HCT116 (cell line): ENCODE measurements at regions not wholly inside any gene's neighbourhood (a gene's known extent, or its start where the extent isn't known, plus 50 kb on each side); places are given as distances from the start of the nearest gene placed in this dataset.

Source experiments
- ATAC-seq: fragments of 200-7000 bp; cut with Tn5 transposase; 2 replicates; pipeline ENCODE4 v1.9.1; 2020; ENCODE audit warnings: mild to moderate bottlenecking, moderate library complexity
- BruUV-seq: library from RNA; stranded (reverse); fragments of 400-500 nt; replicated peaks from 2 replicates; lab custom pipeline; 2021; lab: Mats Ljungman, UMichigan
- CTCF ChIA-PET: fragments of 300-600 bp; sonication (Branson Sonifier 250); formaldehyde crosslinking; loops from one replicate; lab custom pipeline; 2021; ENCODE audit warnings: antibody characterized with exemption; lab: Charles Lee
- POLR2A ChIA-PET: fragments of 300-600, 350-600 bp; sonication (Branson Sonifier 250); formaldehyde crosslinking; loops from one replicate; lab custom pipeline; 2021; ENCODE audit warnings: antibody characterized with exemption; lab: Charles Lee
- RAD21 ChIA-PET, 2 experiments: fragments of 300-600 bp; sonication (Branson Sonifier 250); formaldehyde crosslinking; loops; one replicate each; lab custom pipeline; 2023; ENCODE audit warnings: low total read pairs in 2 of 2; ENCODE audit not compliant: uncharacterized antibody in 2 of 2, unreplicated experiment in 2 of 2, low non-redundant PET in 1 of 2; lab: Charles Lee
- DNase-seq: peaks from one replicate; pipeline ENCODE4 v3.0.0-alpha.2; 2010; ENCODE audit warnings: low read depth, low spot score
- H2AFZ ChIP-seq: fragments of 200-600 bp; shearing (Covaris generic), sonication (generic); 2 replicates; pipeline ENCODE4 v1.6.1; 2017; ENCODE audit warnings: low read depth, mixed run types, mixed read lengths, antibody characterized with exemption, low read length; ENCODE audit not compliant: poor library complexity, severe bottlenecking
- H3K27ac ChIP-seq: 2 replicates; pipeline ENCODE4 v1.5.1; 2012; ENCODE audit warnings: low read depth, low read length
- H3K27me3 ChIP-seq: fragments of 200-600 bp; sonication (generic); 2 replicates; pipeline ENCODE4 v1.6.1; 2016; ENCODE audit warnings: mixed run types, low read length, mixed read lengths; ENCODE audit not compliant: insufficient read depth
- H3K36me3 ChIP-seq, 2 experiments: fragments of 200-500 bp in 1 of 2; fragments of 200-600 bp in 1 of 2; sonication (Bioruptor generic) in 1 of 2; sonication (generic) in 1 of 2; 2 replicates each; pipeline versions ENCODE4 v1.5.1 to v1.6.1; 2014 to 2016; ENCODE audit warnings: low read length in 2 of 2, inconsistent platforms in 1 of 2, mixed read lengths in 1 of 2, mixed run types in 1 of 2; ENCODE audit not compliant: insufficient read depth in 2 of 2, control insufficient read depth in 1 of 2
- H3K4me1 ChIP-seq, 2 experiments: fragments of 200-600 bp in 1 of 2; sonication (generic) in 1 of 2; 2 replicates each; pipeline versions ENCODE4 v1.5.1 to v1.6.1; 2012 to 2017; ENCODE audit warnings: low read length in 2 of 2, inconsistent platforms in 1 of 2, mild to moderate bottlenecking in 1 of 2, mixed read lengths in 1 of 2, mixed run types in 1 of 2, moderate library complexity in 1 of 2; ENCODE audit not compliant: insufficient read depth in 2 of 2, control insufficient read depth in 1 of 2
- H3K4me2 ChIP-seq: fragments of 200-600 bp; sonication (generic); 2 replicates; pipeline ENCODE4 v1.6.1; 2017; ENCODE audit warnings: mixed run types, low read length, mixed read lengths
- H3K4me3 ChIP-seq, 2 experiments: fragments of 200-600 bp in 1 of 2; sonication (generic) in 1 of 2; replicated peaks in 1 of 2; 2 replicates each; pipeline ENCODE4 v1.5.1; 2011 to 2016; ENCODE audit warnings: low read length in 2 of 2, control low read depth in 1 of 2, low read depth in 1 of 2, mild to moderate bottlenecking in 1 of 2, mixed read lengths in 1 of 2, mixed run types in 1 of 2
- H3K79me2 ChIP-seq: fragments of 200-600 bp; sonication (generic); 2 replicates; pipeline ENCODE4 v1.6.1; 2017; ENCODE audit warnings: mild to moderate bottlenecking, mixed run types, low read length, moderate library complexity, mixed read lengths; ENCODE audit not compliant: insufficient read depth
- H3K9ac ChIP-seq: fragments of 200-600 bp; sonication (generic); 2 replicates; pipeline ENCODE4 v1.6.1; 2016; ENCODE audit warnings: low read length, mixed read lengths
- H3K9me2 ChIP-seq: fragments of 200-600 bp; sonication (generic), shearing (Covaris generic); 2 replicates; pipeline ENCODE4 v1.6.1; 2017; ENCODE audit warnings: mixed run types, mild to moderate bottlenecking, moderate library complexity; ENCODE audit not compliant: insufficient read depth
- H3K9me3 ChIP-seq, 2 experiments: fragments of 200-500 bp in 1 of 2; fragments of 200-600 bp in 1 of 2; sonication (Bioruptor generic) in 1 of 2; sonication (generic) in 1 of 2; 2 replicates each; pipeline ENCODE4 v1.6.1; 2014 to 2017; ENCODE audit warnings: low read length in 2 of 2, mixed read lengths in 2 of 2, inconsistent platforms in 1 of 2, low read depth in 1 of 2, mild to moderate bottlenecking in 1 of 2, mixed run types in 1 of 2, moderate library complexity in 1 of 2; ENCODE audit not compliant: control insufficient read depth in 1 of 2, insufficient read depth in 1 of 2
- H4K20me1 ChIP-seq: fragments of 200-600 bp; sonication (generic), shearing (Covaris generic); 2 replicates; pipeline ENCODE4 v1.6.1; 2017; ENCODE audit warnings: mixed run types, mild to moderate bottlenecking, moderate library complexity; ENCODE audit not compliant: insufficient read depth
- CEBPB ChIP-seq: IDR thresholded peaks from 2 replicates; pipeline ENCODE4 v1.6.1; 2012; ENCODE audit warnings: low read depth
- EGR1 ChIP-seq: IDR thresholded peaks from 2 replicates; pipeline ENCODE4 v1.6.1; 2012; ENCODE audit warnings: low read depth
- ELF1 ChIP-seq: IDR thresholded peaks from 2 replicates; pipeline ENCODE4 v1.6.1; 2012; ENCODE audit warnings: low read depth, borderline replicate concordance
- EZH2phosphoT487 ChIP-seq: fragments of 200-600 bp; IDR thresholded peaks from 2 replicates; pipeline ENCODE4 v1.6.1; 2018; ENCODE audit warnings: antibody characterized with exemption, borderline replicate concordance
- JUND ChIP-seq: IDR thresholded peaks from 2 replicates; pipeline ENCODE4 v1.6.1; 2012
- POLR2A ChIP-seq: IDR thresholded peaks from 2 replicates; pipeline ENCODE4 v1.7.0; 2011; ENCODE audit warnings: borderline replicate concordance; ENCODE audit not compliant: insufficient read depth, insufficient read length; ENCODE audit errors: extremely low read depth
- POLR2AphosphoS5 ChIP-seq: IDR thresholded peaks from 2 replicates; pipeline ENCODE4 v1.6.1; 2011; ENCODE audit warnings: mild to moderate bottlenecking, low read depth, low read length, moderate library complexity
- RAD21 ChIP-seq: IDR thresholded peaks from 2 replicates; pipeline ENCODE4 v1.6.1; 2012; ENCODE audit warnings: low read depth, mild to moderate bottlenecking
- TCF7L2 ChIP-seq: IDR thresholded peaks from 2 replicates; pipeline ENCODE4 v1.7.0; 2011; ENCODE audit warnings: borderline replicate concordance, inconsistent platforms; ENCODE audit not compliant: insufficient read depth, insufficient read length; ENCODE audit errors: extremely low read depth
- ZNF274 ChIP-seq: fragments of 200-500 bp; sonication (Bioruptor generic); IDR thresholded peaks from 2 replicates; pipeline ENCODE4 v1.6.1; 2014; ENCODE audit warnings: mild to moderate bottlenecking, low read depth, low read length, inconsistent platforms
- intact Hi-C: fragments of 100-400 bp; cut with micrococcal nuclease; formaldehyde crosslinking; loops from 2 replicates; pipeline ENCODE4 v1.10.0; 2022
- TF ChIP-seq, protein P1 (sequence below): IDR thresholded peaks from 2 replicates; pipeline ENCODE4 v1.6.1; 2012
- TF ChIP-seq, protein P2 (sequence below), 3 experiments: fragments of 200-600 bp in 1 of 3; sonication (generic) in 1 of 3; IDR thresholded peaks in 2 of 3; conservative IDR thresholded peaks in 1 of 3; 2 replicates each; pipeline ENCODE4 v1.5.1; 2012 to 2017; ENCODE audit warnings: low read depth in 2 of 3, low read length in 2 of 3, antibody characterized with exemption in 1 of 3, borderline replicate concordance in 1 of 3, control low read depth in 1 of 3, mild to moderate bottlenecking in 1 of 3, mixed read lengths in 1 of 3, mixed run types in 1 of 3, moderate library complexity in 1 of 3; ENCODE audit not compliant: insufficient read depth in 1 of 3
- TF ChIP-seq, protein P3 (sequence below): IDR thresholded peaks from 2 replicates; pipeline ENCODE4 v1.6.1; 2012; ENCODE audit warnings: low read depth

DNA sequence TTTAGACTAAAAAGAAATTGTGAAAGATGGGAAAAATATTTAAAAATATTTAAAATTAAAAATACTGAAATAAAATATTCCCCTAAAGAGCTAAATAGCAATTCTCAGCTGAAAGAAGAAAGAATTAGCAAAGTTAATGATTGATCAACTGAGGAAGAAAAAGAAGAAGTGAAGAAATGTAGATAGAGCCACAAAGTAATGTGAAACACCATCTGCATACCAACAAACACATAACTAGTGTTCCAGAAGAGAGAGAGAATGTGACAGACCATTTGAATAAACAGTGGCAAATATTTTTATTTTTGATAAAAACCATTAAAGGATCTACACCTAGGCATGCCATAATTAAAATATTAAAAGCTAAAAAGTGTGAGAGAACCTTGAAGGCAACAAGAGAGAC lies 784.5 kb upstream of the ZWINT start:
- H3K36me3 ChIP-seq: no peaks in the 10 kb centered on the region
- no peaks in the 10 kb centered on the region for H3K27me3 ChIP-seq
- BruUV-seq: no TSS peak
- H3K9me2 ChIP-seq: no peaks in the 10 kb centered on the region
- TF ChIP-seq CEBPB (no peak), EZH2phosphoT487 (no peak), ZNF274 (no peak), POLR2A (no peak), ELF1 (no peak), RAD21 (no peak), TCF7L2 (no peak), POLR2AphosphoS5 (no peak), JUND (no peak), EGR1 (no peak)
- TF ChIP-seq, protein P1, sequence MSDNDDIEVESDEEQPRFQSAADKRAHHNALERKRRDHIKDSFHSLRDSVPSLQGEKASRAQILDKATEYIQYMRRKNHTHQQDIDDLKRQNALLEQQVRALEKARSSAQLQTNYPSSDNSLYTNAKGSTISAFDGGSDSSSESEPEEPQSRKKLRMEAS: no peak
- TF ChIP-seq, protein P2, sequence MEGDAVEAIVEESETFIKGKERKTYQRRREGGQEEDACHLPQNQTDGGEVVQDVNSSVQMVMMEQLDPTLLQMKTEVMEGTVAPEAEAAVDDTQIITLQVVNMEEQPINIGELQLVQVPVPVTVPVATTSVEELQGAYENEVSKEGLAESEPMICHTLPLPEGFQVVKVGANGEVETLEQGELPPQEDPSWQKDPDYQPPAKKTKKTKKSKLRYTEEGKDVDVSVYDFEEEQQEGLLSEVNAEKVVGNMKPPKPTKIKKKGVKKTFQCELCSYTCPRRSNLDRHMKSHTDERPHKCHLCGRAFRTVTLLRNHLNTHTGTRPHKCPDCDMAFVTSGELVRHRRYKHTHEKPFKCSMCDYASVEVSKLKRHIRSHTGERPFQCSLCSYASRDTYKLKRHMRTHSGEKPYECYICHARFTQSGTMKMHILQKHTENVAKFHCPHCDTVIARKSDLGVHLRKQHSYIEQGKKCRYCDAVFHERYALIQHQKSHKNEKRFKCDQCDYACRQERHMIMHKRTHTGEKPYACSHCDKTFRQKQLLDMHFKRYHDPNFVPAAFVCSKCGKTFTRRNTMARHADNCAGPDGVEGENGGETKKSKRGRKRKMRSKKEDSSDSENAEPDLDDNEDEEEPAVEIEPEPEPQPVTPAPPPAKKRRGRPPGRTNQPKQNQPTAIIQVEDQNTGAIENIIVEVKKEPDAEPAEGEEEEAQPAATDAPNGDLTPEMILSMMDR (IDR thresholded peaks at IDR 0.05 in 2 of 3, conservative IDR thresholded peaks at IDR 0.05 in 1 of 3; ENCODE audit: borderline replicate concordance in 1 of 3, insufficient read depth in 1 of 3, low read depth in 2 of 3, low read length in 2 of 3): no peak
- TF ChIP-seq, protein P3, sequence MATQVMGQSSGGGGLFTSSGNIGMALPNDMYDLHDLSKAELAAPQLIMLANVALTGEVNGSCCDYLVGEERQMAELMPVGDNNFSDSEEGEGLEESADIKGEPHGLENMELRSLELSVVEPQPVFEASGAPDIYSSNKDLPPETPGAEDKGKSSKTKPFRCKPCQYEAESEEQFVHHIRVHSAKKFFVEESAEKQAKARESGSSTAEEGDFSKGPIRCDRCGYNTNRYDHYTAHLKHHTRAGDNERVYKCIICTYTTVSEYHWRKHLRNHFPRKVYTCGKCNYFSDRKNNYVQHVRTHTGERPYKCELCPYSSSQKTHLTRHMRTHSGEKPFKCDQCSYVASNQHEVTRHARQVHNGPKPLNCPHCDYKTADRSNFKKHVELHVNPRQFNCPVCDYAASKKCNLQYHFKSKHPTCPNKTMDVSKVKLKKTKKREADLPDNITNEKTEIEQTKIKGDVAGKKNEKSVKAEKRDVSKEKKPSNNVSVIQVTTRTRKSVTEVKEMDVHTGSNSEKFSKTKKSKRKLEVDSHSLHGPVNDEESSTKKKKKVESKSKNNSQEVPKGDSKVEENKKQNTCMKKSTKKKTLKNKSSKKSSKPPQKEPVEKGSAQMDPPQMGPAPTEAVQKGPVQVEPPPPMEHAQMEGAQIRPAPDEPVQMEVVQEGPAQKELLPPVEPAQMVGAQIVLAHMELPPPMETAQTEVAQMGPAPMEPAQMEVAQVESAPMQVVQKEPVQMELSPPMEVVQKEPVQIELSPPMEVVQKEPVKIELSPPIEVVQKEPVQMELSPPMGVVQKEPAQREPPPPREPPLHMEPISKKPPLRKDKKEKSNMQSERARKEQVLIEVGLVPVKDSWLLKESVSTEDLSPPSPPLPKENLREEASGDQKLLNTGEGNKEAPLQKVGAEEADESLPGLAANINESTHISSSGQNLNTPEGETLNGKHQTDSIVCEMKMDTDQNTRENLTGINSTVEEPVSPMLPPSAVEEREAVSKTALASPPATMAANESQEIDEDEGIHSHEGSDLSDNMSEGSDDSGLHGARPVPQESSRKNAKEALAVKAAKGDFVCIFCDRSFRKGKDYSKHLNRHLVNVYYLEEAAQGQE: no peak
- RAD21 ChIA-PET: no interaction called here
- no peak for DNase-seq
- H2AFZ ChIP-seq: no peak overlapping the region
- no peak overlapping the region for H3K4me2 ChIP-seq
- CTCF ChIA-PET: no interaction called here
- intact Hi-C loops: no loop called here
- no peak overlapping the region for H3K4me3 ChIP-seq
- H3K9ac ChIP-seq: no peak overlapping the region
- no peak for ATAC-seq
- H3K27ac ChIP-seq: no peak overlapping the region
- H3K4me1 ChIP-seq: no peaks in the 10 kb centered on the region
- H4K20me1 ChIP-seq: no peaks in the 10 kb centered on the region
- no peaks in the 10 kb centered on the region for H3K79me2 ChIP-seq
- POLR2A ChIA-PET: no interaction called here
- H3K9me3 ChIP-seq: peaks cover 4 to 8% of the 10 kb centered on the region in 2 experiments; a peak in 2 of 4 replicates
